Spleen (tissue), 11 donors: ENCODE measurements at regions not wholly inside any gene's neighbourhood (a gene's known extent, or its start where the extent isn't known, plus 50 kb on each side); places are given as distances from the start of the nearest gene placed in this dataset.

Experiments used
- DNase-seq: peaks from one replicate; pipeline ENCODE4 v3.0.0-alpha.2; 2020
- H3K27ac ChIP-seq, 8 donors: fragments of 200-600 bp; sonication (generic) in 7 of 8; 1 replicate in 4 of 8; 2 replicates in 4 of 8; pipeline versions ENCODE4 v1.5.0 to v1.8.0; 2016 to 2021; ENCODE audit warnings: inconsistent platforms in 4 of 8, mild to moderate bottlenecking in 4 of 8, moderate library complexity in 1 of 8
- H3K27me3 ChIP-seq, 7 donors: fragments of 200-600 bp; sonication (generic) in 6 of 7; replicated peaks in 1 of 7; 1 replicate in 4 of 7; 2 replicates in 3 of 7; pipeline versions ENCODE4 v1.5.0 to v1.8.0; 2016 to 2021; ENCODE audit warnings: inconsistent platforms in 3 of 7, mild to moderate bottlenecking in 1 of 7
- H3K36me3 ChIP-seq, 6 donors: fragments of 200-600 bp; sonication (generic) in 5 of 6; 1 replicate in 4 of 6; 2 replicates in 2 of 6; pipeline versions ENCODE4 v1.5.0 to v1.8.0; 2016 to 2021; ENCODE audit warnings: inconsistent platforms in 2 of 6
- H3K4me1 ChIP-seq, 6 donors: fragments of 200-600 bp; sonication (generic) in 5 of 6; 1 replicate in 3 of 6; 2 replicates in 3 of 6; pipeline versions ENCODE4 v1.5.0 to v1.8.0; 2016 to 2021; ENCODE audit warnings: inconsistent platforms in 3 of 6
- H3K4me3 ChIP-seq, 8 donors: fragments of 200-600 bp; sonication (generic) in 7 of 8; 1 replicate in 4 of 8; 2 replicates in 4 of 8; pipeline versions ENCODE4 v1.5.0 to v1.8.0; 2016 to 2021; ENCODE audit warnings: inconsistent platforms in 4 of 8, mild to moderate bottlenecking in 4 of 8, moderate library complexity in 2 of 8
- H3K9me3 ChIP-seq, 8 donors: fragments of 200-600 bp; sonication (generic) in 7 of 8; 1 replicate in 4 of 8; 2 replicates in 4 of 8; pipeline versions ENCODE4 v1.5.0 to v1.8.0; 2016 to 2021; ENCODE audit warnings: inconsistent platforms in 4 of 8
- CTCF ChIP-seq, 11 experiments: fragments of 200-600 bp in 7 of 11; fragments of 450-650 bp in 4 of 11; sonication (generic) in 4 of 11; IDR thresholded peaks in 8 of 11; conservative IDR thresholded peaks in 3 of 11; 1 replicate in 7 of 11; 2 replicates in 4 of 11; pipeline versions ENCODE4 v1.4.0 to v1.8.0; 2016 to 2021; ENCODE audit warnings: antibody characterized with exemption in 11 of 11, inconsistent platforms in 4 of 11, mild to moderate bottlenecking in 1 of 11
- POLR2A ChIP-seq, 3 donors: fragments of 450-650 bp; IDR thresholded peaks; one replicate each; pipeline ENCODE4 v1.5.1; 2017; ENCODE audit warnings: antibody characterized with exemption in 3 of 3, mild to moderate bottlenecking in 1 of 3
- POLR2AphosphoS5 ChIP-seq, 3 donors: sonication (generic); formaldehyde crosslinking; IDR thresholded peaks; one replicate each; pipeline ENCODE4 v1.5.1; 2017; ENCODE audit warnings: antibody characterized with exemption in 3 of 3
- WGBS, 5 donors: extraction: QIAGEN DNeasy Blood & Tissue Kit in 3 of 5; methylation state at CpG; one replicate each; pipeline versions ENCODE4 v1.1.5 to v1.1.7; 2013 to 2018; 5-methylcytosine and 5-hydroxymethylcytosine counted together
- intact Hi-C: fragments of 100-400 bp; cut with DNase I; formaldehyde crosslinking; loops from one replicate; pipeline ENCODE4 v1.15.0; 2023; ENCODE audit warnings: low total_unique reads
- donor health status: healthy with polysubstance abuse.
- donor health status: DM: no; HTN: no; CAD: no; lungs with moderate emphysema.
- donor health status: DM: no; HTN: no; CAD: no.
- donor health status: Bipolar disorder and iron deficiency.
- donor health status: healthy.
- donor health status: DM: no; HTN: no; CAD: no.
- donor health status: DM: yes; HTN: yes; CAD: no.

GRCh38 chrX:45823536-45823935 lies 622.9 kb upstream of the DIPK2B start:
- Histone ChIP-seq H3K36me3 (no peaks in the 10 kb centered on the region), H3K9me3 (no peaks in the 10 kb centered on the region), H3K27ac (no peak overlapping the region), H3K4me3 (no peak overlapping the region), H3K4me1 (no peaks in the 10 kb centered on the region), H3K27me3 (peaks cover 0 to 4% (median 0%) of the 10 kb centered on the region in 7 donors)
- no peak for DNase-seq
- intact Hi-C loops = no loop called here
- TF ChIP-seq POLR2A (IDR thresholded peaks at IDR 0.05) = no peak
- no peak for TF ChIP-seq POLR2AphosphoS5 (IDR thresholded peaks at IDR 0.05)
- TF ChIP-seq CTCF (IDR thresholded peaks at IDR 0.05 in 8 of 11, conservative IDR thresholded peaks at IDR 0.05 in 3 of 11) = no peak
- WGBS, 5 donors = 88 to 100% (median 97%) methylated on average over 1 of the region's 1 CpG

- Histone ChIP-seq H3K9me3 (no peaks in the 10 kb centered on the region), H3K4me1 (no peaks in the 10 kb centered on the region), H3K27ac (no peak overlapping the region), H3K4me3 (no peak overlapping the region), H3K36me3 (no peaks in the 10 kb centered on the region), H3K27me3 (peaks cover 0 to 4% (median 0%) of the 10 kb centered on the region in 7 donors)
- TF ChIP-seq POLR2A (IDR thresholded peaks at IDR 0.05) = no peak
- TF ChIP-seq POLR2AphosphoS5 (IDR thresholded peaks at IDR 0.05) = no peak
- TF ChIP-seq CTCF (IDR thresholded peaks at IDR 0.05 in 8 of 11, conservative IDR thresholded peaks at IDR 0.05 in 3 of 11) = no peak
- intact Hi-C loops = no loop called here
- 85 to 99% (median 91%) methylated on average over 3 of the region's 3 CpGs for WGBS, 5 donors
- DNase-seq = no peak
Measured at GRCh38 chrX:45822124-45822523, 621.4 kb upstream of the DIPK2B start.

- TF ChIP-seq POLR2AphosphoS5 (IDR thresholded peaks at IDR 0.05) (no peak), CTCF (IDR thresholded peaks at IDR 0.05 in 8 of 11, conservative IDR thresholded peaks at IDR 0.05 in 3 of 11) (no peak), POLR2A (IDR thresholded peaks at IDR 0.05) (no peak)
- no peaks in the 10 kb centered on the region for H3K9me3 ChIP-seq
- intact Hi-C loops = no loop called here
- no peak overlapping the region for H3K4me3 ChIP-seq
- no peak overlapping the region for H3K27ac ChIP-seq
- 80 to 95% (median 94%) methylated on average over 2 of the region's 2 CpGs for WGBS, 5 donors
- H3K36me3 ChIP-seq = no peaks in the 10 kb centered on the region
- DNase-seq = no peak
- no peaks in the 10 kb centered on the region for H3K27me3 ChIP-seq
- no peaks in the 10 kb centered on the region for H3K4me1 ChIP-seq
Measured at GRCh38 chrX:45818913-45819312, 618.2 kb upstream of the DIPK2B start.

- Histone ChIP-seq H3K27ac (no peak overlapping the region), H3K36me3 (no peaks in the 10 kb centered on the region), H3K9me3 (no peaks in the 10 kb centered on the region), H3K27me3 (no peaks in the 10 kb centered on the region), H3K4me3 (no peak overlapping the region), H3K4me1 (no peaks in the 10 kb centered on the region)
- 50 to 88% (median 70%) methylated on average over 1 of the region's 1 CpG for WGBS, 5 donors
- intact Hi-C loops = no loop called here
- TF ChIP-seq CTCF (IDR thresholded peaks at IDR 0.05 in 8 of 11, conservative IDR thresholded peaks at IDR 0.05 in 3 of 11) (no peak), POLR2AphosphoS5 (IDR thresholded peaks at IDR 0.05) (no peak), POLR2A (IDR thresholded peaks at IDR 0.05) (no peak)
- DNase-seq = no peak
Measured at GRCh38 chrX:45815441-45815840, 614.8 kb upstream of the DIPK2B start.
